Keratinocyte (primary cell): ENCODE measurements at regions not wholly inside any gene's neighbourhood (a gene's known extent, or its start where the extent isn't known, plus 50 kb on each side); places are given as distances from the start of the nearest gene placed in this dataset.

Experiments
- DNase-seq: peaks from one replicate; pipeline ENCODE4 v3.0.0-alpha.2; 2011; ENCODE audit warnings: low read depth, missing footprints, low spot score
- FAIRE-seq: peaks from 2 replicates; lab custom pipeline; 2011; peaks lifted over from hg19 to GRCh38; lab: Jason Lieb, UNC
- H2AFZ ChIP-seq: 2 replicates; pipeline ENCODE4 v1.6.0; 2012; ENCODE audit warnings: low read length, control low read depth, inconsistent platforms; ENCODE audit not compliant: control insufficient read depth
- H3K27ac ChIP-seq: 2 replicates; pipeline ENCODE4 v1.5.1; 2011; ENCODE audit warnings: low read length; ENCODE audit not compliant: control insufficient read depth, insufficient read depth
- H3K27me3 ChIP-seq: 3 replicates; pipeline ENCODE4 v1.6.0; 2011; ENCODE audit warnings: low read length; ENCODE audit not compliant: control insufficient read depth, insufficient read depth; ENCODE audit errors: extremely low read depth
- H3K36me3 ChIP-seq, 2 experiments: 2 replicates in 1 of 2; 3 replicates in 1 of 2; pipeline ENCODE4 v1.5.1; 2011; ENCODE audit warnings: low read length in 2 of 2, mild to moderate bottlenecking in 1 of 2; ENCODE audit not compliant: control insufficient read depth in 2 of 2, insufficient read depth in 2 of 2; ENCODE audit errors: extremely low read depth in 1 of 2
- H3K4me1 ChIP-seq: 3 replicates; pipeline ENCODE4 v1.5.1; 2011; ENCODE audit warnings: low read length; ENCODE audit not compliant: control insufficient read depth, insufficient read depth; ENCODE audit errors: extremely low read depth
- H3K4me2 ChIP-seq: 3 replicates; pipeline ENCODE4 v1.6.0; 2011; ENCODE audit warnings: low read depth, low read length; ENCODE audit not compliant: control insufficient read depth, insufficient read depth; ENCODE audit errors: extremely low read depth
- H3K4me3 ChIP-seq, 3 experiments: fragments of 200-600 bp in 1 of 3; sonication (generic) in 1 of 3; 2 replicates in 2 of 3; 3 replicates in 1 of 3; pipeline ENCODE4 v1.5.1; 2011 to 2016; ENCODE audit warnings: low read length in 3 of 3, mild to moderate bottlenecking in 3 of 3, control low read depth in 2 of 3, inconsistent platforms in 1 of 3, low read depth in 1 of 3, mixed read lengths in 1 of 3, mixed run types in 1 of 3, moderate library complexity in 1 of 3; ENCODE audit not compliant: control insufficient read depth in 2 of 3, insufficient read depth in 2 of 3; ENCODE audit errors: extremely low read depth in 1 of 3
- H3K79me2 ChIP-seq: 2 replicates; pipeline ENCODE4 v1.6.0; 2012; ENCODE audit warnings: low read length; ENCODE audit not compliant: control insufficient read depth, insufficient read depth
- H3K9ac ChIP-seq: 3 replicates; pipeline ENCODE4 v1.6.0; 2011; ENCODE audit warnings: low read length; ENCODE audit not compliant: control insufficient read depth, insufficient read depth; ENCODE audit errors: extremely low read depth
- H3K9me1 ChIP-seq: 3 replicates; pipeline ENCODE4 v1.6.0; 2011; ENCODE audit warnings: low read length; ENCODE audit not compliant: control insufficient read depth, insufficient read depth; ENCODE audit errors: extremely low read depth
- H3K9me3 ChIP-seq: 2 replicates; pipeline ENCODE4 v1.5.1; 2012; ENCODE audit warnings: low read depth, low read length; ENCODE audit not compliant: control insufficient read depth
- H4K20me1 ChIP-seq: 3 replicates; pipeline ENCODE4 v1.6.0; 2011; ENCODE audit warnings: low read length; ENCODE audit not compliant: control insufficient read depth, insufficient read depth; ENCODE audit errors: extremely low read depth
- EZH2 ChIP-seq: IDR thresholded peaks from one replicate; pipeline ENCODE4 v1.6.1; 2012; ENCODE audit warnings: inconsistent platforms, mild to moderate bottlenecking, low read length, moderate library complexity
- dilution Hi-C: fragments of 300-500 bp; cut with MboI; formaldehyde crosslinking; loops from one replicate; pipeline ENCODE4 v1.7.0; 2020; ENCODE audit warnings: low sequenced_read_pairs; ENCODE audit not compliant: extremely low pct_ligation_motif_present
- TF ChIP-seq, protein P1 (sequence below), 3 experiments: IDR thresholded peaks in 1 of 3; conservative IDR thresholded peaks in 1 of 3; optimal IDR thresholded peaks in 1 of 3; 2 replicates in 2 of 3; 3 replicates in 1 of 3; pipeline versions ENCODE3 to v1.5.1; 2011; ENCODE audit warnings: low read length in 3 of 3, mild to moderate bottlenecking in 3 of 3, moderate library complexity in 2 of 3, control low read depth in 1 of 3, inconsistent platforms in 1 of 3; ENCODE audit not compliant: insufficient read depth in 2 of 3; ENCODE audit errors: extremely low read depth in 1 of 3

DNA sequence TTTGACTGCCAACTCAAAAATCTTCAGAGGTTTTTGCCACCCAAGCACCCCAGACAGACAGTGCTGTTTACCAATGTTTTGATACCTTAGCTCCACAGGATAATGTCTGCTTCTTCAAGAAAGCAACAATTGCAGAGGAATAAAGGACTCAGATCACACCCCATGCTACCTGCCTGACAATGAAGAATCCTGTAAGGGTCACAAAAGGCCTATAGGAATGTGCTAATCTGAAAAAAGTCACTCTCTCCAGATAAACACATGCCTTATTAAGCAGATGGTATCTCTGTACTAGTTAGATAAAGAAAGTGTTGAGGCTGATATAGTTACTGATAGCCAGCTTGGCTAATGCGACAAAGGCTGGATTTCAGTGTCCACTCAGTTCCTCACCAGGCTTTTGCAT lies 1076.7 kb upstream of the SORCS1 start:
- Histone ChIP-seq H3K79me2 (no peaks in the 10 kb centered on the region), H3K9me3 (peaks cover 7% of the 10 kb centered on the region), H2AFZ (no peak overlapping the region), H3K27me3 (no peaks in the 10 kb centered on the region), H3K27ac (no peak overlapping the region), H3K9ac (no peak overlapping the region), H3K36me3 (no peaks in the 10 kb centered on the region), H3K4me3 (no peak overlapping the region), H3K9me1 (no peaks in the 10 kb centered on the region), H3K4me1 (no peaks in the 10 kb centered on the region), H3K4me2 (no peak overlapping the region), H4K20me1 (no peaks in the 10 kb centered on the region)
- DNase-seq (no peak), FAIRE-seq (no peak)
- no peak for TF ChIP-seq EZH2
- TF ChIP-seq, protein P1, sequence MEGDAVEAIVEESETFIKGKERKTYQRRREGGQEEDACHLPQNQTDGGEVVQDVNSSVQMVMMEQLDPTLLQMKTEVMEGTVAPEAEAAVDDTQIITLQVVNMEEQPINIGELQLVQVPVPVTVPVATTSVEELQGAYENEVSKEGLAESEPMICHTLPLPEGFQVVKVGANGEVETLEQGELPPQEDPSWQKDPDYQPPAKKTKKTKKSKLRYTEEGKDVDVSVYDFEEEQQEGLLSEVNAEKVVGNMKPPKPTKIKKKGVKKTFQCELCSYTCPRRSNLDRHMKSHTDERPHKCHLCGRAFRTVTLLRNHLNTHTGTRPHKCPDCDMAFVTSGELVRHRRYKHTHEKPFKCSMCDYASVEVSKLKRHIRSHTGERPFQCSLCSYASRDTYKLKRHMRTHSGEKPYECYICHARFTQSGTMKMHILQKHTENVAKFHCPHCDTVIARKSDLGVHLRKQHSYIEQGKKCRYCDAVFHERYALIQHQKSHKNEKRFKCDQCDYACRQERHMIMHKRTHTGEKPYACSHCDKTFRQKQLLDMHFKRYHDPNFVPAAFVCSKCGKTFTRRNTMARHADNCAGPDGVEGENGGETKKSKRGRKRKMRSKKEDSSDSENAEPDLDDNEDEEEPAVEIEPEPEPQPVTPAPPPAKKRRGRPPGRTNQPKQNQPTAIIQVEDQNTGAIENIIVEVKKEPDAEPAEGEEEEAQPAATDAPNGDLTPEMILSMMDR (optimal IDR thresholded peaks at IDR 0.05 in 1 of 3, IDR thresholded peaks at IDR 0.05 in 1 of 3, conservative IDR thresholded peaks at IDR 0.05 in 1 of 3; ENCODE audit: extremely low read depth in 1 of 3, insufficient read depth in 2 of 3, low read length in 3 of 3), result no peak
- dilution Hi-C loops, result no loop called here

DNA sequence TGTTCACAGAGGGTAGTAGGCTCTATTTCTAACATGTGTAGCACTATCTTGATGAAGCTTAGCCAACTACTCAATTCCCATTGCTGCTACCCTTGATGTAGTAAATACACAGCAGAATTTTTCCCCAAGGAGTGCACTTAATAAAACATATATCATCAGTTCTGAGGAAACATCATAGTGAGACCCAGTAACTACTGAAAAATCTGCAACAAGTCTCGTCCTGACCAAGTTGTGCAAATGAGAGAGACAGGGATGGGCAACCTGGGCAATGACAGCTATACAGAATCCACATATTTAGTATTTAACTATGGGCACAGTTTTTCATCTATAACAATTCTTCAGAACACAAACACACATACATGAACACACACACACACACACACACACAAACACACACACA lies 1073.8 kb upstream of the SORCS1 start:
- no peak overlapping the region for H3K27ac ChIP-seq
- no peak overlapping the region for H3K4me3 ChIP-seq
- H4K20me1 ChIP-seq, result no peaks in the 10 kb centered on the region
- H3K9ac ChIP-seq, result no peak overlapping the region
- no peak for FAIRE-seq
- no peak for DNase-seq
- dilution Hi-C loops, result no loop called here
- no peaks in the 10 kb centered on the region for H3K9me1 ChIP-seq
- TF ChIP-seq EZH2, result no peak
- TF ChIP-seq, protein P1 (optimal IDR thresholded peaks at IDR 0.05 in 1 of 3, IDR thresholded peaks at IDR 0.05 in 1 of 3, conservative IDR thresholded peaks at IDR 0.05 in 1 of 3; ENCODE audit: extremely low read depth in 1 of 3, insufficient read depth in 2 of 3, low read length in 3 of 3), result no peak
- H3K4me2 ChIP-seq, result no peak overlapping the region
- H2AFZ ChIP-seq, result no peak overlapping the region
- no peaks in the 10 kb centered on the region for H3K36me3 ChIP-seq
- no peaks in the 10 kb centered on the region for H3K4me1 ChIP-seq
- no peaks in the 10 kb centered on the region for H3K27me3 ChIP-seq
- no peaks in the 10 kb centered on the region for H3K9me3 ChIP-seq
- H3K79me2 ChIP-seq, result no peaks in the 10 kb centered on the region
